ENCODE measurements at regions not wholly inside any gene's neighbourhood (a gene's known extent, or its start where the extent isn't known, plus 50 kb on each side); places are given as distances from the start of the nearest gene placed in this dataset.

DNA sequence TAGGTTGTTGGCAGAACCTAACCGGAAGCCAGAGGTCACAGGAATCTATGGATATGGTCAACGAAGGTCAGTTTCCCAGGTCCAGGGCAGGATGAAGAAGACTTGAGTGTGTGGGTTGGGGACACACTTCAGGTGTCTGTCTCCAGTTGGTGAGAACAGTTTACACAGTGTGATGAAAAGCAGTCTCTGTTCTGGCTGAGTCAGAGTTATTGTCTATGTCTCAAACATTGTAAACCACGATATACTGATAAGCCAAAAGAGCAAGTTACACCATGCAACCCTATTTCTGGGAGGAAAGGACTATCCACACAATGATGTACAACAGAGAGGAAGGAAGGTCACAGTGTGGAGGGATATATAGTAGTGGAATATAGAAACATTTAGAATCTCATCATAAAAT lies 187.1 kb upstream of the C1QTNF7 start:
- intact Hi-C loops (cut with micrococcal nuclease): no loop called here
- Mint-ChIP-seq H3K4me3 (no peak overlapping the region), H3K4me1 (ENCODE audit: low read depth) (no peaks in the 10 kb centered on the region), H3K36me3 (ENCODE audit: low read depth) (no peaks in the 10 kb centered on the region), H3K27me3 (no peaks in the 10 kb centered on the region), H3K9me3 (no peaks in the 10 kb centered on the region), H3K27ac (no peak overlapping the region)
- POLR2A ChIA-PET: no interaction called here
- no peak for DNase-seq
- TF ChIP-seq, protein P1, sequence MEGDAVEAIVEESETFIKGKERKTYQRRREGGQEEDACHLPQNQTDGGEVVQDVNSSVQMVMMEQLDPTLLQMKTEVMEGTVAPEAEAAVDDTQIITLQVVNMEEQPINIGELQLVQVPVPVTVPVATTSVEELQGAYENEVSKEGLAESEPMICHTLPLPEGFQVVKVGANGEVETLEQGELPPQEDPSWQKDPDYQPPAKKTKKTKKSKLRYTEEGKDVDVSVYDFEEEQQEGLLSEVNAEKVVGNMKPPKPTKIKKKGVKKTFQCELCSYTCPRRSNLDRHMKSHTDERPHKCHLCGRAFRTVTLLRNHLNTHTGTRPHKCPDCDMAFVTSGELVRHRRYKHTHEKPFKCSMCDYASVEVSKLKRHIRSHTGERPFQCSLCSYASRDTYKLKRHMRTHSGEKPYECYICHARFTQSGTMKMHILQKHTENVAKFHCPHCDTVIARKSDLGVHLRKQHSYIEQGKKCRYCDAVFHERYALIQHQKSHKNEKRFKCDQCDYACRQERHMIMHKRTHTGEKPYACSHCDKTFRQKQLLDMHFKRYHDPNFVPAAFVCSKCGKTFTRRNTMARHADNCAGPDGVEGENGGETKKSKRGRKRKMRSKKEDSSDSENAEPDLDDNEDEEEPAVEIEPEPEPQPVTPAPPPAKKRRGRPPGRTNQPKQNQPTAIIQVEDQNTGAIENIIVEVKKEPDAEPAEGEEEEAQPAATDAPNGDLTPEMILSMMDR (IDR thresholded peaks at IDR 0.05): no peak
- no peak for ATAC-seq
- CTCF ChIA-PET: no interaction called here

DNA sequence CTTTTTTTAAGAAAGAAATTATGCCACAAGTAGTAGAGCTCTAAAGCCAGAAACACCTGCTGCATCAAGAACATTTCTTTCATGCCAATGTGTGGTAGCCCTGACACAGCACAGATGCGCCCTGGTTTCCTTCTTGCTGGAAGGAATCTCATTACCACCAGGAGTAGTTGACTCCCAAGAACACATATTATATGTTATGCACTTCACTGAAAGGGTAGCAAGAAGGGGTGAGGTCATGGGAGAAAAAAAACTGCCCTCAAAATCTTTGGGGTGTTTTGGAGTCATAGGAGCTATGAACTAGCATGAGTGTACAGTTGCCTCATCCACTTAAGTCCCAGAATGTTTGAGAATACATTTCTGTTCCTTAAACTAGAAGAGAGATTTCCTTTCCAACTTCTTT lies 185.8 kb upstream of the C1QTNF7 start:
- ChIA-PET POLR2A (interaction anchor here (0.6 kb wide), 1 partner anchor 50 kb away, joined by 4 read pairs; no protein-coding TSS in a partner anchor), CTCF (interaction anchor here (0.8 to 1.8 kb wide), 9 partner anchors 11 to 216 kb away, joined by 3 to 6 read pairs (median 4); no protein-coding TSS in a partner anchor)
- intact Hi-C loops (cut with micrococcal nuclease): no loop called here
- Mint-ChIP-seq H3K4me1 (ENCODE audit: low read depth) (no peaks in the 10 kb centered on the region), H3K4me3 (no peak overlapping the region), H3K27ac (no peak overlapping the region), H3K9me3 (no peaks in the 10 kb centered on the region), H3K36me3 (ENCODE audit: low read depth) (no peaks in the 10 kb centered on the region), H3K27me3 (no peaks in the 10 kb centered on the region)
- TF ChIP-seq, protein P1 (IDR thresholded peaks at IDR 0.05): no peak
- ATAC-seq (no peak), DNase-seq (no peak)

DNA sequence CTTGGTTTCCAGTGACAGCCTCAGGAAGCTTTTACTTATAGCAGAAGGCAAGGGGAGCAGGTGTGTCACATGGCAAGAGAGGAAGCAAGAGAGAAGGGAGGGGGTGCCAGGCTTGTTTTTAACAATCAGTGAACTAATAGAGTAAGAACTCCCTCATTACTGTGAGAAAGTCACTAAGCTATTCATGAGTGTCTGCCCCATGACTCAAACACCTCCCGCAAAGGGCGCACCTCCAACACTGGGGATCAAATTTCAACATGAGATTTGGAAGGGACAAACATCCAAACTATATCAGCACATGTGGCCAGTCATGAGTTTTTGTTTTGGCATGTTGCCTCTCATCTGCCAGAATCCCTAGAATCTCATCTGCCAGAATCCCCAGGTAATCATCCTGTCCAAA lies 183.5 kb upstream of the C1QTNF7 start:
- TF ChIP-seq, protein P1 (IDR thresholded peaks at IDR 0.05): no peak
- Mint-ChIP-seq H3K9me3 (no peaks in the 10 kb centered on the region), H3K36me3 (ENCODE audit: low read depth) (no peaks in the 10 kb centered on the region), H3K27ac (no peak overlapping the region), H3K4me3 (no peak overlapping the region), H3K27me3 (no peaks in the 10 kb centered on the region), H3K4me1 (ENCODE audit: low read depth) (no peaks in the 10 kb centered on the region)
- ATAC-seq (no peak), DNase-seq (no peak)
- intact Hi-C loops (cut with micrococcal nuclease): no loop called here
- POLR2A ChIA-PET: no interaction called here
- CTCF ChIA-PET: no interaction called here

GRCh38 chr4:15245006-15245530 lies 182.8 kb upstream of the C1QTNF7 start:
- H3K36me3 Mint-ChIP-seq (ENCODE audit: low read depth): no peaks in the 10 kb centered on the region
- CTCF ChIA-PET: interaction anchor here (0.7 to 3.3 kb wide), 2 partner anchors 151 to 212 kb away, joined by 5 to 14 read pairs; no protein-coding TSS in a partner anchor
- no peak overlapping the region for H3K4me3 Mint-ChIP-seq
- POLR2A ChIA-PET: no interaction called here
- H3K4me1 Mint-ChIP-seq (ENCODE audit: low read depth): no peaks in the 10 kb centered on the region
- intact Hi-C loops (cut with micrococcal nuclease): no loop called here
- no peaks in the 10 kb centered on the region for H3K27me3 Mint-ChIP-seq
- ATAC-seq (no peak), DNase-seq (no peak)
- H3K27ac Mint-ChIP-seq: no peak overlapping the region
- H3K9me3 Mint-ChIP-seq: no peaks in the 10 kb centered on the region
- TF ChIP-seq, protein P1 (IDR thresholded peaks at IDR 0.05): no peak

GRCh38 chr4:15250021-15250441 lies 177.8 kb upstream of the C1QTNF7 start:
- POLR2A ChIA-PET: no interaction called here

More at GRCh38 chr4:15250021-15250441, 177.8 kb upstream of the C1QTNF7 start:
- Mint-ChIP-seq H3K9me3 (no peaks in the 10 kb centered on the region), H3K4me3 (no peak overlapping the region), H3K27ac (no peak overlapping the region), H3K36me3 (ENCODE audit: low read depth) (no peaks in the 10 kb centered on the region), H3K4me1 (ENCODE audit: low read depth) (no peaks in the 10 kb centered on the region), H3K27me3 (no peaks in the 10 kb centered on the region)
- DNase-seq (no peak), ATAC-seq (no peak)
- CTCF ChIA-PET: interaction anchor here (0.7 kb wide), 1 partner anchor 992 kb away, joined by 4 read pairs; no protein-coding TSS in a partner anchor
- TF ChIP-seq, protein P1 (IDR thresholded peaks at IDR 0.05): no peak
- intact Hi-C loops (cut with micrococcal nuclease): no loop called here
